Pancreas (tissue), 10 donors: ENCODE measurements at regions not wholly inside any gene's neighbourhood (a gene's known extent, or its start where the extent isn't known, plus 50 kb on each side); places are given as distances from the start of the nearest gene placed in this dataset.

Experiments used
- ATAC-seq, 4 donors: fragments of 200-7000 bp; cut with Tn5 transposase; one replicate each; pipeline versions ENCODE4 v1.8.0 to v1.9.1; 2020; ENCODE audit warnings: mild to moderate bottlenecking in 4 of 4, moderate library complexity in 4 of 4
- DNase-seq, 6 donors: peaks; one replicate each; pipeline ENCODE4 v3.0.0-alpha.2; 2020
- FAIRE-seq: peaks from 2 replicates; lab custom pipeline; 2012; peaks lifted over from hg19 to GRCh38; lab: Jason Lieb, UNC
- H3K27ac ChIP-seq, 4 donors: fragments of 200-600 bp; sonication (generic); 1 replicate in 3 of 4; 2 replicates in 1 of 4; pipeline versions ENCODE4 v1.5.0 to v1.8.0; 2020
- H3K27me3 ChIP-seq, 4 donors: fragments of 200-600 bp; one replicate each; pipeline ENCODE4 v1.8.0; 2021
- H3K36me3 ChIP-seq, 3 donors: fragments of 200-600 bp; sonication (generic) in 1 of 3; one replicate each; pipeline versions ENCODE4 v1.5.0 to v1.8.0; 2020 to 2021
- H3K4me1 ChIP-seq, 3 donors: fragments of 200-600 bp; one replicate each; pipeline ENCODE4 v1.8.0; 2021
- H3K4me3 ChIP-seq, 4 donors: fragments of 200-600 bp; sonication (generic) in 2 of 4; one replicate each; pipeline versions ENCODE4 v1.5.0 to v1.8.0; 2020 to 2021
- H3K9me3 ChIP-seq, 4 donors: fragments of 200-600 bp; one replicate each; pipeline ENCODE4 v1.8.0; 2021
- CTCF ChIP-seq, 4 donors: fragments of 200-600 bp; sonication (generic) in 3 of 4; IDR thresholded peaks; one replicate each; pipeline versions ENCODE4 v1.5.0 to v1.8.0; 2021; ENCODE audit warnings: antibody characterized with exemption in 4 of 4
- WGBS, 2 donors: extraction: QIAGEN DNeasy Blood & Tissue Kit; methylation state at CpG; one replicate each; pipeline ENCODE4 v1.1.7; 2013; 5-methylcytosine and 5-hydroxymethylcytosine counted together
- intact Hi-C, 3 donors: fragments of 100-400 bp; cut with DNase I; formaldehyde crosslinking; loops; one replicate each; pipeline versions ENCODE4 v1.11.1 to v1.14.2; 2022
- donor health status: healthy with polysubstance abuse.
- donor health status: DM: no; HTN: no; CAD: no; lungs with moderate emphysema.
- donor health status: DM: no; HTN: no; CAD: no.
- donor health status: control.
- donor health status: control.
- donor health status: Bipolar disorder and iron deficiency.
- donor health status: DM: yes; HTN: yes; CAD: no.
- donor health status: DM: no; HTN: no; CAD: no.
- donor health status: DM: no; HTN: no; CAD: no.
- donor health status: DM: yes; HTN: yes; CAD: no.

- 95 to 96% methylated on average over 3 of the region's 3 CpGs for WGBS, 2 donors
- no peak for DNase-seq
- H3K27me3 ChIP-seq = no peaks in the 10 kb centered on the region
- no peak for FAIRE-seq
- intact Hi-C loops = no loop called here
- no peak for TF ChIP-seq CTCF (IDR thresholded peaks at IDR 0.05)
- no peaks in the 10 kb centered on the region for H3K36me3 ChIP-seq
- no peaks in the 10 kb centered on the region for H3K9me3 ChIP-seq
- no peak for ATAC-seq
- no peak overlapping the region for H3K4me3 ChIP-seq
- H3K4me1 ChIP-seq = no peaks in the 10 kb centered on the region
- no peak overlapping the region for H3K27ac ChIP-seq
These were observed 122.3 kb downstream of the SPATA31D1 start for GRCh38 chr9:82110881-82111280.

- Histone ChIP-seq H3K4me1 (peaks cover 0 to 6% (median 0%) of the 10 kb centered on the region in 3 donors), H3K4me3 (no peak overlapping the region), H3K27ac (no peak overlapping the region), H3K27me3 (no peaks in the 10 kb centered on the region), H3K36me3 (no peaks in the 10 kb centered on the region), H3K9me3 (no peaks in the 10 kb centered on the region)
- no peak for DNase-seq
- 72 to 82% methylated on average over 1 of the region's 1 CpG for WGBS, 2 donors
- FAIRE-seq = no peak
- intact Hi-C loops = no loop called here
- ATAC-seq = no peak
- TF ChIP-seq CTCF (IDR thresholded peaks at IDR 0.05) = no peak
These were observed 126.8 kb downstream of the SPATA31D1 start for GRCh38 chr9:82115331-82115730.

- no peaks in the 10 kb centered on the region for H3K36me3 ChIP-seq
- H3K4me1 ChIP-seq = peaks cover 0 to 6% (median 0%) of the 10 kb centered on the region in 3 donors
- 88 to 93% methylated on average over 4 of the region's 4 CpGs for WGBS, 2 donors
- no peak for TF ChIP-seq CTCF (IDR thresholded peaks at IDR 0.05)
- no peak overlapping the region for H3K27ac ChIP-seq
- H3K27me3 ChIP-seq = no peaks in the 10 kb centered on the region
- H3K9me3 ChIP-seq = no peaks in the 10 kb centered on the region
- intact Hi-C loops = no loop called here
- no peak overlapping the region for H3K4me3 ChIP-seq
- FAIRE-seq (no peak), DNase-seq (no peak), ATAC-seq (no peak)
These were observed 127.3 kb downstream of the SPATA31D1 start for GRCh38 chr9:82115900-82116299.

- Histone ChIP-seq H3K4me3 (no peak overlapping the region), H3K27me3 (no peaks in the 10 kb centered on the region), H3K36me3 (no peaks in the 10 kb centered on the region), H3K9me3 (no peaks in the 10 kb centered on the region), H3K4me1 (peaks cover 0 to 6% (median 0%) of the 10 kb centered on the region in 3 donors), H3K27ac (no peak overlapping the region)
- FAIRE-seq (no peak), DNase-seq (no peak), ATAC-seq (peak in 1 of 4 donors; percentile 21)
- intact Hi-C loops = no loop called here
- WGBS, 2 donors = 63 to 64% methylated on average over 3 of the region's 3 CpGs
- TF ChIP-seq CTCF (IDR thresholded peaks at IDR 0.05) = no peak
These were observed 128.0 kb downstream of the SPATA31D1 start for GRCh38 chr9:82116556-82116955.

GRCh38 chr9:82117026-82117811, 128.6 kb downstream of the SPATA31D1 start:
- ATAC-seq (peak in 2 of 4 donors; percentile 47 to 69), DNase-seq (no peak), FAIRE-seq (no peak)
- Histone ChIP-seq H3K27me3 (no peaks in the 10 kb centered on the region), H3K9me3 (no peaks in the 10 kb centered on the region), H3K4me1 (peaks cover 0 to 6% (median 0%) of the 10 kb centered on the region in 3 donors), H3K4me3 (no peak overlapping the region), H3K36me3 (no peaks in the 10 kb centered on the region), H3K27ac (no peak overlapping the region)
- no peak for TF ChIP-seq CTCF (IDR thresholded peaks at IDR 0.05)
- intact Hi-C loops = no loop called here
- 23 to 40% methylated on average over 7 of the region's 7 CpGs for WGBS, 2 donors
